LNCaP clone FGC (cell line): ENCODE measurements at regions not wholly inside any gene's neighbourhood (a gene's known extent, or its start where the extent isn't known, plus 50 kb on each side); places are given as distances from the start of the nearest gene placed in this dataset.

ENCODE experiments used
- DNase-seq: peaks from one replicate; pipeline ENCODE4 v3.0.0-alpha.2; 2011; ENCODE audit warnings: low read depth
- H3K4me3 ChIP-seq: 2 replicates; pipeline ENCODE4 v1.5.1; 2011; ENCODE audit warnings: mild to moderate bottlenecking, low read depth, low read length, control low read depth
- CTCF ChIP-seq: IDR thresholded peaks from 2 replicates; pipeline ENCODE4 v1.5.1; 2012; ENCODE audit warnings: mild to moderate bottlenecking; ENCODE audit not compliant: control insufficient read depth, insufficient read depth; ENCODE audit errors: extremely low read depth

- no peak for DNase-seq
- no peak overlapping the region for H3K4me3 ChIP-seq
- no peak for TF ChIP-seq CTCF
Measured at GRCh38 chr11:134468081-134468668, 56.1 kb upstream of the B3GAT1 start.

GRCh38 chr11:134466610-134467567 is 54.8 kb upstream of the B3GAT1 start:
- no peak for DNase-seq
- no peak overlapping the region for H3K4me3 ChIP-seq
- TF ChIP-seq CTCF = no peak

- no peak for TF ChIP-seq CTCF
- H3K4me3 ChIP-seq = no peak overlapping the region
- no peak for DNase-seq
Measured at GRCh38 chr11:134466156-134466555, 54.1 kb upstream of the B3GAT1 start.

GRCh38 chr11:134464981-134465730 is 53.1 kb upstream of the B3GAT1 start:
- TF ChIP-seq CTCF = no peak
- no peak for DNase-seq

GRCh38 chr11:134464196-134464595 is 52.2 kb upstream of the B3GAT1 start:
- no peak for DNase-seq
- H3K4me3 ChIP-seq = no peak overlapping the region
- no peak for TF ChIP-seq CTCF

More at GRCh38 chr11:134464981-134465730, 53.1 kb upstream of the B3GAT1 start:
- H3K4me3 ChIP-seq = no peak overlapping the region

- DNase-seq = no peak
- H3K4me3 ChIP-seq = no peak overlapping the region
- TF ChIP-seq CTCF = no peak
Measured at GRCh38 chr11:134463716-134464115, 51.7 kb upstream of the B3GAT1 start.
